GM19452 (cell line): ENCODE measurements at regions not wholly inside any gene's neighbourhood (a gene's known extent, or its start where the extent isn't known, plus 50 kb on each side); places are given as distances from the start of the nearest gene placed in this dataset.

Experiments
- ATAC-seq: cut with Tn5 transposase; IDR thresholded peaks from one replicate; pipeline ENCODE4 v1.9.1; 2021; ENCODE audit not compliant: unreplicated experiment

DNA sequence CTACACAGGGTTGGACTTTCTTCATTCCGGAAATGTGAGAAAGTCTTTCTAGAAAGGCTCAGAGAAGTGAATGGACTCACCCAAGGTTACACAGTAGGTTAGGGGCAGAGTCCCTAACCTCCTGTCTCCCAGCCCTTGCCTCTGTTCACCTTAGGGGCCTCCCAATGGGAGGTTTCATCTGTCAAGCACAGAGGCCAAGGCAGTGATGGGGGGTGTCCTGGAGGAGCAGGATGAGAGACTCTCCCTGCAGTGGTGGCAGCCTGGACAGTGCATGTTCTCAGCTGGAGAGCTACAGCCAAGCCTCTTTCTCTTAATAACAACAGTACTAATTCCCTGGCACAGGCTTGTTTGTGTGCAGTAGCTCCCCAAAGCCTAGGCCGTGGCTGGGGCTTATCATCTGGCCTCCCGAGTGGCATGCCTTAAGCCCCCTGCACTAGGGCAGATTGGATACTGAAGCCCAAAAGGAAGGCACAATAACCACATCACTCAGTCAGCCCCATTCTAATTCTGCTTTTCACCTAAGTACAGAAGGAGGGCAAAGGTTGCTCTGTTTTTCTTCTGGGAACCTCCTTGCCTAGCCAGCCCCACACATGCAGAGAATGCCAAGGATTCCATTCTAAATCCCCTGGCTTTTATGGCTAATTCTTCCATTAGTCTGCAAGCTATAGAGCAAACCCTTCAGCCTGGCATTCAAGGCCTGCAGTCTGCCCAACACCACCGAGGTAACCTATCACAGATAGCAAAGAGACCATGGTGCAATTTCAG is 50.2 kb upstream of the XPA start:
- ATAC-seq: no peak

DNA sequence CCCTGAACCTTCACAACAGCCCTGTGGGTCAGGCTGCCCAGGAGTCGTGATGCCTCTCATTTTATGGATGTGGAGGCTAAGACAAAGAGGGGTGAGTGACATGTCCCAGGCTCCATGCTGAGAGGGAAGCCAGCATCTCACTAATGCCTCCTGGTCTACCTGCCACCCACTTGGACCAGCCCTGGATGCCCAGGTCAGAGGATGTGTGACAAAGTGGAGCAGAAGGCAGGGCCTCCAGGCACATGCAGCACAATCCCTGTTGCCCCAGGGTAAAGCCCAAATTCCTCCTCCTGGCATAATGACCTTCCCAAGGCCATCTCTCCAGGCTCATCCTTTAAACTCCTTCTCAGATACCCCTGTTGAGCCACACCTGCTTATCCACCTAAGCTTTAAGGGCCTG is 51.4 kb upstream of the XPA start:
- no peak for ATAC-seq

DNA sequence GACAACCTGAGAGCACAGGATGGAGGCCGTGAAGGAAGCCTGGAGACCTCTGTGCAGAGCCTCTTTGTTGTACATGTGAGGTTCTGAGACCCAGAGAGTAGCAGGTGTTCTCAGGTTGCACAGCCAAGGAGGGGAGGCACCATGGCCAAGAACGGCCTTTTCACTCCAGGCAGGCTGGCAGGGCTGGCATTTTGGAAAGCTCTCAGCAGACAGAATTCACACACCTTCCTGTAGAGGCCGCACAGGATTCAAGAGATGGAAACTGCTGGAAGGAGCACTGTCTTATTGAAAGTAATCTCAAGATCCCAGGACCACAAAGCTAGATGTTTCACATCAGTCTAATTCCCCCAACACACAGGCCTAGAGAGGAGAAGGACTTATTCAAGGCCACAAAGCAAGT is 52.8 kb upstream of the XPA start:
- no peak for ATAC-seq

DNA sequence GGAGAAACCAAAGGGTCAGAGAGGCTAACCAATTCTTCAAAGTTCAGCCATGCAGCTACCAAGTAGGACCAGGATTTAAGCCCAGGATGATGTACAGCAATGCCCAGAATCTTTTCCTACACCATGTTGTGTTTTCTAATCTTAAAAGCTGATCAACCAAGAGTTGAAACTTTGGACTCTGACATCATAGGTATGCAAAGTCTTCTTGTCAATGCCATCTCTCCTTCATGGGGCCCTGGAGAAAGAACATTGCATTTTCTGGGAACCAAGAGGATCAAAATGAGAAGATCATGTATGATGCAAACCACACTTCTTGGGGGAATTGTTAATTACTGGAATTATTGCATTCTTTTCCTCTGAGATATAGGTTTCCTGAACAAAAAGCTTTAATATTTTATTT is 54.4 kb upstream of the XPA start:
- ATAC-seq: no peak

DNA sequence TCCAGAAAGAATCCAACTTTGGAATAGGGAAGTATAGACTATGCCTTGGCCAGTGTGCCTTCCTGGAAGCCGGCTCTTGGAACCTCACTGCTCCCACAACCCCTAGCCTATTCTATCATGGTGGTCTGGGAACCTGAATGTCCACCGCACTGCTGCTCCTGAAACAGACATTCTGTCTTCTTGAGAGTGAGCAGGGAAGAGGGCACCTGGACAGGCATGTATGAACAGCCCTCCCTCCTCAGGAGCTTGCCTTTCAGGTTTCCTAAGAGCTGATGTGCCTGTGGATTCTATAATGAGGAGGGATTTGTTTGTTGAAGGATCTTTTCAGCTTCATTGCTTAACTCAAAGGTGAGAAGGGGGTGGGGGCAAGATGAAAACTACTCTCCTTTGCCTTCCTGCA is 55.1 kb upstream of the XPA start:
- no peak for ATAC-seq

DNA sequence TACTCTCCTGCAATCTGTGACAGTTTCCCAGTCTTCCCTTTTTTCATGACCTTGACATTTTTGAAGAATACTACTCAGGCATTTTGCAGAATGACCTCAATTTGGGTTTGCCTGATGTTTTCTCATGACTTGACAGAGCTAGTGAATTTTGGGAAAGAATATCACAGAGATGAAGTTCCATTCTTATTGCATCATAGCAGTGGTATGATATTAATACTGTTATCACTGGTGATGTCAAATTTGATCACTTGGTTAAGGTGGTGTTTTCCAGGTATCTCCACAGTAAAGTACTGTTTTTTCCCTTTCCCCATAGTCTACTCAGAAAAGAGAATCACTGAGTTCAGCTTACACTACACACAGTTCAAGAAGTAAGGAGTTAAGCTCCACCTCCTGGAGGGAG is 56.2 kb upstream of the XPA start:
- ATAC-seq: no peak

DNA sequence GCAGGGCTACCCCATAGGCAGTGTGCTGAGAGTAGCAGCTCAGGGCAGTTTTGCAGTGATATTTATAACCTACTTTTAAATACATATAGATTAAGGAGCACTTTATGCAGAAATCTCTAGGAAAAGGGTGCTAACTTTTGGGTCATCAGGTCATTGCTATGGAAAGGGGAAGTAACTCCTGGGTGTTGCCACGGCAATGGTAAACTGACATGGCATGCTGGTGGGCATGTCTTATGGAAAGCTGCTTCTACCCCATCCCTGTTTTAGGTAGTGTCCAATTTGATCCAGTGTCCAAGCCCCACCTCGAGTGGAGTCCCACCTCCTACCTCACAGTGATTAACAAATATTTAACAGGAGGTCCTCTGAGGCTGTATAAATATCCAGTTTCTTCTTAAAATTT is 56.8 kb upstream of the XPA start:
- no peak for ATAC-seq

DNA sequence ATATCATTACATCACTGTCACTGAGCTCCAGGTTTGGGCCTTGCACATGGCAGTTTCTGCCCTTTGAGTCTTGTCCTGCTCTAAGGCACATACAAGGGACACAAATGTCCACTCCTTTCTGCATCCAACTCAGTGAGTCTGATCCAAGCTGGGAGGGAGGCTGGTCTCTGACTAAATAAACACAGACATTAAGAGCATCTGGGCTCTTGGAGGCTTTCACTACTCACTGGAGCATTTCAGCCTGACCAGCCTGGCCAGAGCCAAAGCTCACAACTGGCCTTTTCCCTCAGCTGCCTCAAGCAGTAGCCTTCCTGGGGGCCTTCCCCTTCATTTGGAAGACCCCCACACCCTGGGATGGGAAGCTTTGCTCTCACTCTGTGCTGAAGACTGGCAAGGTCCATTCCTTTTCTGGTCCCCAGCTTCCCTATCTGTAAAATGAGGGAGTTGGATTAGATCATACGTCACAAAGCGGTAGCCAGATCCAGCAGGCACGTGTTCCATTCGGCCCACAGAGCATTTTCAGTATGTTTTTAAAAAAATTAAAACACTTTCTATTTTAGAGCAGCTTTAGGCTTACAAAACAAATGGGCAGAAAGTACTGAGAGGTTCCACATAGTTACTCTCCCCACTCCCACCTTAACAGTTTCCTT is 58.6 kb upstream of the XPA start:
- no peak for ATAC-seq

DNA sequence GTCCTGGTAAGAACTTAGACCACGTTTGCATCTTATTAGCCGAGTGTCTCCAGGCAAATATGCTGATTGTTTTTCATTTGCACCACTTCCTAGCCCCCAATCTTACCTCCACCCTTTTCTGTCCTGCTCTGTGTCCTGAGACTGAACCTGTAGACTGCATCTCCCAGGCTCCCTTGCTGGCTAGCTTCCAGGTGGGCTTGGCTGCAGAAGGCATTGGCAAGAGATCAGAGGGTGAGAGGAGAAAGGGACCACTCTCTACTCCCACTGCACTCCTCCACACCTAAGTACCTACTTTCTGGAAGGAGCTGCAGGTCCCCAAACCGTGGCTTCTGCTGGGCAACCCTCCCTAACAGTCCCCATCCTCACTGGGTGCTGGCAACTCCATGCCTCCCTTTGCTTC is 59.9 kb upstream of the XPA start:
- no peak for ATAC-seq

DNA sequence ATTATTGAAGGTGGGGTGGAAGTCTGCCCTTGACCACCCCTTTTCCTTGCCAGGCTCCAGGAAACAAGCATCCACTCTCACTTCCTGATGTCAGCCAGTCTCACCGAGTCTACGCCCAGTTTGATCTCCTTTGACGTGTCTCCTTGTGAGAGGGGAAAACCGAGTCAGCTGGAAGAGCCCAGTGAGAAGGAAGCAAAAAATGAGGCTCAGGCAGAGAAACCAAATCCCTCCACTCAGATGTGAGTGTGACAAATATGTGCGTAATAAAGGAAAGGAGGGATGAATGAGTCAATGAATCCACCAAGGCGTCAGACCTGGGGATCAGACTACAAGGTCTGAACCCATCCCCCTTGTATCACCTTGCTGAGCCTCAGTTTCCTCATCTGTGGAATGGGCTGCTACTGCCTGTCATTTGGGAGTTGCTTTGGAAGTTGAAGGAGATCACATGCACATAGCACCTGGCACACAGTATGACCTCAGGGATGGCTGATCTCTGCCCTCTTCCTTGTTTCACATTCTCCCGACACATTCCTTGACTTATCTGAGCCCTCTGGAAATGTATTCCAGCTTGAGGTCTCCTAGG is 61.3 kb upstream of the XPA start:
- no peak for ATAC-seq

DNA sequence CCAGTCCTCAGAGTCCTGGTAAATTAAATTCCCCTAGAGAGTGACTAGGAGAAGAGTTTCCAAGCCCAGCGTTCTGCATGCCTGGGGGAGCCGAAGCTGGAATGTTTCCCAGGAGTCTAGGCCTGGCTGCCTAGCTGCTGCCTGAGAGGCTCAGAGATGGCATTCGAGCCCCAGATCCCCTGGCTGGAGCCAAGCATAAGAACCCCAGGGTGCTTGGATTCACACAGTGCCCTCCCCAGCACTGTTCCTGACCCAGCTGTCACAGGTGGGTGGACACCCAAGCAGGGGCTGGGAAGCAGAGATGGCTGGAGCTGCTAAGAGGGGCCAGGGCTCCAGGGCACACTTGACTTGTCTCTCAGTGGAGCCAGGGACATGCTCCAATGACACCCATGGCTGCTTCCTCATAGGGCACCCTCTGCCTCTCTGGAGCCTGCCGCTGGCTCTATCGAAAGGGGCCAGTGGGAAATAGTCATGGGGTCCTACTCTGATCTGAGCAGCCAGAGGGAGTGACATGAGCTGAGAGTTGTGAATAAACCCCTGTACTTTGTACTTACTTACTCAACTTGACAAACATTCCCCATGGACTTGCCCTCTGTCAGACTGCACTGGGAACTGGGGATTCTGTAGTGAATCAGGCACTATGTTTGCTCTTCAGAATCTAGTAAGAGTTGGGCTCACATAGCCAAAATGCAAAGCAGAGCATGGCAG is 62.6 kb upstream of the XPA start:
- no peak for ATAC-seq

DNA sequence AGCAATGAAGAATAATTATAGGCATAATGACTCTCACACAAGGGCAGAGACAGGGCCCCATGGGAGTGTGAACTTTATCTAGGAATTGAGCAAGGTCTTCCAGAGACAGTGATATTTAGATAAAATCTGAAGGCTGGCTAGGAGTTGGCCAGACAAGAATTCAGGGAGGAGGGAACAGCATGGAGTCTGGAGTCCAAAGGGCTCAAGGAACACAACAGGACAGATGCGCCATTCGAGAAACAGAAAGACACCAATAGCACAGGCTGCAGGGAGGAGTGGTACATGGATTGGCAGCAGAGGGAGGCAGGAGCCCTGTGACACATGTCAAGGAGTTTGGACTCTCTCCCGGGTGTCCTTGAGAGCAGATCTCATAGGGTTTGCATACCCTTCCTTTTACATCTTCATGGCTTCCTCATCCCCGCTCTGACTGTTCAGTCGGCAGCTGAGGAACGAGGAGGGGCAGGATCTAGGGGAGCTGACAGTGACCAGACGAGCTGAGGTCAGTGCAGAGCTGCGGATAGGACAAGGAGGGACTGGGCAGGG is 64.0 kb upstream of the XPA start:
- no peak for ATAC-seq

DNA sequence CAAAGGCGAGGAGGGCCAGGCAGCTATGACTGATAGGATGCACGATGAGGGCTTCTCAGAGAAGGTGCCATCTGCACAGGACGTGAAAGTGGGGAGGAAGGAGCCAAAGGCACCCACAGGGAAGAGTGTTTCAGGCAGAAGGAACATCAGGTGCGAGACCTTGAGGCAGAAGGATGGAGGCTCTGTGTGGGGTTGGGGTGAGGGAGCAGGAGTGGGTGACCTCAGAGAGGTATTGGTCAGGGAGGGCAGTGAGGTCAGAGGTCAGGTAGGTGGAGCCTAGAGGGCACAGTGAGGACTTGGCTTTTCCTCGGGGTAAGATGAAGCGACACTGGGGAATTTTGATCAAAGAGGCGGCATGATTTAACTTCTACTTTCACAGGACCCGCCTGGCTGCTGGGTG is 64.7 kb upstream of the XPA start:
- no peak for ATAC-seq

DNA sequence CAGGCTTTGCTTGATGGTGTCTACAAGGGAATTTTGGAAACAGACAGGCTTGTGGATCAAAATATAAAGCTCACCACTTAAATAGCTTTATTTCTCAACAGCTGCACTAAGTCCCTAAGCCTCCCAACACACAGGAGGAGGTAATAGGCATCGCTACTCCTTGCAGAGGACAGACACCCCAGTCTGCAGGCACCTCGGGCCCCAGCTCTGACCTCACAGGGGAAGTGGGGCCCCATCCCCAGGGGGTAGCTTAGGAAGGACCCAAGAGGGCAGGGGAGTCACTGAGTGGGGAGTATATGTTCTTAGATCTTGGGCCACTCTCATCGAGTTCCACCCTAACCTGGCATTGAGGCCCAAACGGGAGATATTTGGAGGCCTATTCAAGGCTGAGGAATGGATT is 66.7 kb upstream of the XPA start:
- no peak for ATAC-seq

DNA sequence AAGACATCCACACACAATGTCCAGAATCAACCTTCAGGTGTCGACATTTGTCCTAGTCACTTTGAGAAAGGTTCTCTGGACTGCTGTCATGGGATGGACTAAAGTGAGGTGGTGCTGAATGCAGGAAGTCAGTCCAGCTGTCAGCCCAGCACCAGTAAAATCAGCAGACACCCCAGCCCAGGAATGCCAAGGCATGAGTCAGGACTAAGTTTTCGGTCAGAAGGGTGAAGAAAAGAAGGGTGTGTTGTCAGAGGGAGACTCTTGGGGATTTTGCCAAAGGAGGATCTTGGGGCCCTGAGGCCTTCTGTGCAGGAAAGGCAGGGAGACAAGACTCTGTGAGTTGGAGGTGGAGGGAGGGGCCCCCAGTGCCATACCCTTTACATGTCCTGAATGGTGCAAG is 69.0 kb upstream of the XPA start:
- no peak for ATAC-seq

DNA sequence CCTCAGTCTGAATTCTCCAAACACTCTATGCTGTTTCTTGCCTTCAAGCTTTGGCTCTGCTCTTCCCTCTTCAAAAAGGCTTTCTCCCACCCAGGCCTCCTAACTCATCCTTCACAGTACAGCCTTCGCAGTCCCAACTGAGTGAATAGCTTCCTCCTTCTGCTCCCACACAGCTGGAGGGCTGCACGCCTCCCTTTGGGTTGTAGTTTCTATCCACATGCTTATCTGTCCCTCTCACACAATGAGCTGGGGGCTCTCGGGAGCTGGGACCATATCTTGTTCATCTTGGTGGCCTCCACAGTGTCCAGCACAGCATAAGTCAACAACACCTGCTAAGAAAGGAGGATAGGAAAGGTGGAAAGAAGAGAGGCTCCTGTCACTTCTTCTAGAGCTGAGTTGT is 69.5 kb upstream of the XPA start:
- no peak for ATAC-seq

DNA sequence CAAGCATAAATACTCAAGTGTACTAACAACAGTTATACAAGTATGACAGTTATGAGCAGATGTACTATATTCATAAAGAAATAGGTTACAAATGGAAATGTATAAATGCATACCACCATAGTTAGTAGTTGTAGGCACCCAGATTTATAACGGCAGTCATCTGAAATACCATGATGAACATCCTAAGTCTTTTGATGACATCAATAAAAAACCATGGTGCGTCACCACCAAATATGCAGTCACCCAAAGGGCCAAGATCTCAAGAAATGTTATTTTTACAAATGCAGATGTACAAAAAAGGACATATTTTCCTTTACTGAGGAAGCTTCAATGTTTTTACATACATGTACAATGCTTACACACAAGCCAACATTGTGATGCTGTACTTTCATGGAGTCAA is 70.8 kb upstream of the XPA start:
- ATAC-seq: no peak

DNA sequence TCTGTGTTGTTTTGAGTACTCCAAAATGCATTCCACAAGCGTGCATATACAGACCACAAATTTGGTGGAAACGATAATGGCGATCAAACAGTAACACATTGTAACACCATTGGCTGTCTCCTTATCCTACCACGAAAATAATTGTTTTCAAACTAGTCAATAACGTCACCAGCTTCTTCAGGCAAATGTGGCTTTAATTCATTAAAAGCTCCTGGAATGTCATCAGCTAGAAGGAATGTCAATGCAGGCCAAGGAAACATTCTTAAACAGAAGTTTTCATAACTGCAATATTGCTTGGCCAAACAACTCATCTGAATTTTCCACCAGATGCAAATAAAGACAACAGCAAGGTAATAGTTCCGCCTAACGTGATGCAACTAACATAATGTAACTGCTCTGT is 71.6 kb upstream of the XPA start:
- no peak for ATAC-seq

DNA sequence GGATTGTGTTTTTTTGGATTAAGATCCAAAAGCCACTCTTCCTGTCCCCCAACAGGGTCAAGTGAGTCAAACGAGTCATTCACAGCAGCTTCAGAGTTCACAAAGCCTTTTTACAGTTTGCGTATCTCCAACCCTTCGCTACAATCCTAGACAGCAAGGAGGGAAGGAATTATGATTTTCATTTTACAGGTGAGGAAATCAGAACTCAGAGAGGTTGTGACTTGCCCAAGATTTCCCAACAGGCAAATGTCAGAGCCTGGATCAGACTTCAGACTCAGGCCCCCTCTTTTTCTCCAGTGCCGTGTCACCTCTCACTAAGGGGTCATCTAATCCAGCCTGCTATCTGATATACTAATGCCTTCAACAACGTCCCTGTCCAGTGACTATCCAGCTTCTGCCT is 72.1 kb upstream of the XPA start:
- ATAC-seq: no peak

DNA sequence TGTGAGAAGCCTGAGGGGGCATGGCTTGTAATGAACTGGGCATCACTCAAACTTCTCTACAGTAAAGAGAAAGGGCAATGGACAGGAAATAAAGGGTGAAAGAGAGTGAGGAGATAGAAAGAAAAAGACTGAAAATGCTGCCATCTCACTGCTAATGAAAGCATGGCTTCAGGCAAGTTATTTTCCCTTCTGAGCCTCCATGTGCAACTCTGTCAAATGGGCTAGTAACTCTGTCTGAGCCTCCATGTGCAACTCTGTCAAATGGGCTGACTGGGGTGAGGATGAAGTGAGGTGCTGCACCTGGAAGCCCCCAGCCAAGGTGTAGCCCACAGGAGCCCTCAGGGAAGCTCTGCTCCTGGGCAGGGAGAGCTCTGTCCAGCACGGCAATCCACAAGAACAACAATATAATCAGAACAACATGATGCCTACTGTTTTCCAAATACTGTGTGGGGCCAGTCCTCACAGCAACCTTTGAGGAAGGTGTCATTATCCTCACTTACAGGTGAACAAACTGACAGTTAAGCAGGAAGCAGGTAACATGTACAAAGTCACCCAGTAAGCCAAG is 73.8 kb upstream of the XPA start:
- ATAC-seq: no peak

DNA sequence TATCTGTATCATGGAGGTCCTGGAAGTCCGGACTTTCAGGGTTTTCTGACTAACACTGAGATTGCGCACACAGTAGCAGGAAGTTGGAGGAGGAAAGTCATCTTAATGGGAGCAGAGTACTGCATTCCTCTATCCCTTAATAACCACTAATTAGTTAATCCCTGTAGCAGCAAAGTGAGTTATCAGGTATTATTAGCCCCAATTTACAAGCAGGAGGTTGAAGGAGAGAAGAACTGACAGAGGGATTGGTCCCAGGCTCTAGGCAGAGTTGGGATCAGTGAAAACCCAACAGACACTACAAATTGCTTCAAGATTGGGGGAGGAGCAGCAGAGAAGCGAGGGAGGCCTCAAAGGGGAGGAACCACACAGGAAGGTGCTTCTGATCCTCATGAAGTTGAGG is 74.5 kb upstream of the XPA start:
- no peak for ATAC-seq
